ENCODE measurements at regions not wholly inside any gene's neighbourhood (a gene's known extent, or its start where the extent isn't known, plus 50 kb on each side); places are given as distances from the start of the nearest gene placed in this dataset. TPM values are rescaled to one million over a fixed set of nuclear protein-coding genes. Genes with fewer than 3 reads are reported as not detected.

Small RNA genes in the stretch of these regions (small RNA-seq; reads per million reads assigned to genes)
- gene AL139135.1 (ENCODE audit: low read depth) (not detected), gene AL713866.2 (ENCODE audit: low read depth) (not detected)

Measured in mesenchymal stem cell (in vitro differentiated cells and primary cell).